Esophagus muscularis mucosa (tissue), 4 donors: ENCODE measurements at regions not wholly inside any gene's neighbourhood (a gene's known extent, or its start where the extent isn't known, plus 50 kb on each side); places are given as distances from the start of the nearest gene placed in this dataset.

ENCODE experiments used
- DNase-seq: peaks from one replicate; pipeline ENCODE4 v3.0.0-alpha.2; 2017; ENCODE audit errors: extremely low spot score
- H3K27ac ChIP-seq, 4 donors: fragments of 200-600 bp; sonication (generic); replicated peaks in 1 of 4; 1 replicate in 3 of 4; 2 replicates in 1 of 4; pipeline ENCODE4 v1.5.1; 2016 to 2019; ENCODE audit warnings: mild to moderate bottlenecking in 1 of 4
- H3K27me3 ChIP-seq, 4 donors: fragments of 200-600 bp; sonication (generic); one replicate each; pipeline versions ENCODE4 v1.5.1 to v1.6.0; 2016 to 2019
- H3K36me3 ChIP-seq, 4 donors: fragments of 200-600 bp; sonication (generic); one replicate each; pipeline ENCODE4 v1.5.1; 2016 to 2019
- H3K4me1 ChIP-seq, 4 donors: fragments of 200-600 bp; sonication (generic); one replicate each; pipeline ENCODE4 v1.5.1; 2016 to 2019
- H3K4me3 ChIP-seq, 4 donors: fragments of 200-600 bp; sonication (generic); 1 replicate in 2 of 4; 2 replicates in 2 of 4; pipeline ENCODE4 v1.5.1; 2016 to 2019; ENCODE audit warnings: mild to moderate bottlenecking in 4 of 4, moderate library complexity in 1 of 4
- H3K9me3 ChIP-seq, 4 donors: fragments of 200-600 bp; sonication (generic); 1 replicate in 3 of 4; 2 replicates in 1 of 4; pipeline ENCODE4 v1.5.1; 2016 to 2019
- CTCF ChIP-seq, 3 experiments: fragments of 200-600 bp in 2 of 3; fragments of 450-650 bp in 1 of 3; sonication (generic) in 2 of 3; IDR thresholded peaks; one replicate each; pipeline ENCODE4 v1.5.1; 2017 to 2019; ENCODE audit warnings: antibody characterized with exemption in 3 of 3, mild to moderate bottlenecking in 2 of 3, moderate library complexity in 1 of 3
- EP300 ChIP-seq: sonication (generic); formaldehyde crosslinking; IDR thresholded peaks from one replicate; pipeline ENCODE4 v1.6.1; 2017; ENCODE audit warnings: antibody characterized with exemption
- POLR2A ChIP-seq: fragments of 450-650 bp; IDR thresholded peaks from one replicate; pipeline ENCODE4 v1.6.1; 2017; ENCODE audit warnings: antibody characterized with exemption, moderate library complexity, mild to moderate bottlenecking, low read depth
- POLR2AphosphoS5 ChIP-seq, 2 donors: sonication (generic); formaldehyde crosslinking; IDR thresholded peaks; one replicate each; pipeline ENCODE4 v1.6.1; 2017; ENCODE audit warnings: antibody characterized with exemption in 2 of 2
- WGBS: methylation state at CpG from one replicate; pipeline ENCODE4 v1.1.5; 2018; 5-methylcytosine and 5-hydroxymethylcytosine counted together
- intact Hi-C: fragments of 100-400 bp; cut with DNase I; formaldehyde crosslinking; loops from one replicate; pipeline ENCODE4 v1.15.1; 2023

GRCh38 chr12:24038211-24038997, 88.9 kb upstream of the SOX5 start:
- Histone ChIP-seq H3K4me1 (no peaks in the 10 kb centered on the region), H3K4me3 (no peak overlapping the region), H3K27me3 (no peaks in the 10 kb centered on the region), H3K27ac (no peak overlapping the region), H3K9me3 (no peaks in the 10 kb centered on the region), H3K36me3 (no peaks in the 10 kb centered on the region)
- TF ChIP-seq POLR2AphosphoS5 (IDR thresholded peaks at IDR 0.05) (no peak), EP300 (no peak), POLR2A (no peak), CTCF (IDR thresholded peaks at IDR 0.05) (no peak)
- 91% methylated on average over 6 of the region's 6 CpGs for WGBS
- no peak for DNase-seq
- intact Hi-C loops = no loop called here

DNA sequence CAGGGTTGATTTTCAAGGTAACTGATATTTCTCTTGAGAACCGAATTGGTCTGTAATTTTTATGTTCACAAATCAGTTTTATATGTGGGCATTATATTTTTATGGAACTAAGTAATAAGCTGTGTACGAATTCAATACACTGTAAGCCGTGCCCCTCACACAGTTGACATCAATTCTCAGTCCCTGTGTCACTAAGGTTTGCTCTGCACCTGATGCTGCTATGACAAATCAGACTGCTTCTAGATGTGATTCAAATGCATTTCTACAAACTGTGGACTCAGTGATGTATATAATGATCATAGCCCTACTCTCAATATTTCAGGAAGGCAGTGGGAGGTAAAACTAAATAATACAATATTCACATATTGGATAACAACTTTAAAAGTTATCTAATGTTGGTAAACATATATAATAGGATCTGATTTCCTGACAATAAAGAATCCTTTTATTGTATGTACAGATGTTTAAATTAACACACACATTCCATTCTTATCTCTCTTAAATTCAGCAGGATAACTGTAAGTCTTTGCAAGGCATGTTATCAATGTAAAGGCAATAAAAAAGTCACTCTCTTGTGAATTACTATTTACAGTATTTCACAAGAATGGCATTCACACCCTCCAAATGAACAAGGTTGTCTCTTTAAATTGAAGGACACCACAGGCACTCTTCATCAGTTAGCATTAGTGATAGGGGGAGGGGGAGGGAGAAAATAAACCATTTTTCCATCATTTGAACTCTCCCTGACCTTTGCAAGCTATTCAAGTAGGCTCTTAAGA, 87.2 kb upstream of the SOX5 start:
- H3K27ac ChIP-seq = no peak overlapping the region
- intact Hi-C loops = no loop called here
- no peaks in the 10 kb centered on the region for H3K9me3 ChIP-seq
- 95% methylated on average over 3 of the region's 3 CpGs for WGBS
- H3K36me3 ChIP-seq = no peaks in the 10 kb centered on the region
- DNase-seq = no peak
- H3K4me3 ChIP-seq = no peak overlapping the region
- no peaks in the 10 kb centered on the region for H3K27me3 ChIP-seq
- TF ChIP-seq CTCF (IDR thresholded peaks at IDR 0.05) (no peak), EP300 (no peak), POLR2AphosphoS5 (IDR thresholded peaks at IDR 0.05) (no peak), POLR2A (no peak)
- no peaks in the 10 kb centered on the region for H3K4me1 ChIP-seq

- H3K27ac ChIP-seq = no peak overlapping the region
- 95% methylated on average over 3 of the region's 3 CpGs for WGBS
Observed at GRCh38 chr12:24034894-24035293, 85.4 kb upstream of the SOX5 start.

DNA sequence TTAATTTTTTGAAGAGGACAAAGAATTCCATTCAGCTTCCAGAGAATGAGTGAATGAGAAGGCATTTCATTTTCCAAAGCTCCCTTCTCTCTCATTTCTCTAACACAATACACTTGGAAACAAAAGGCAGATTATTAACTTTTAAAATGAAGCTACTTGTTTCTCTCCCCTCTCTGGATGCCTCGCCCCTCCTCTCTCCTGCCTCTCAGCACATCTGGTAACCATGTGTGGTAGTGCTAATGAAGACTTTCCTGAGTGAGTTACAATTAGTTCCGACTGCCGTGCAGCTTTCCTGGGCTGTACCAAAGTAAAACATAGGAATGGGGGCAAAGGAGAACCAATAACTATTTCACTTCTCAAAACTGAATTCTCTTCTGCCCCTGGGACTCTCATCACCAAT, 84.7 kb upstream of the SOX5 start:
- Histone ChIP-seq H3K36me3 (no peaks in the 10 kb centered on the region), H3K4me1 (no peaks in the 10 kb centered on the region), H3K9me3 (no peaks in the 10 kb centered on the region), H3K4me3 (no peak overlapping the region), H3K27me3 (no peaks in the 10 kb centered on the region), H3K27ac (no peak overlapping the region)
- no peak for TF ChIP-seq POLR2A
- no peak for TF ChIP-seq EP300
- TF ChIP-seq CTCF (IDR thresholded peaks at IDR 0.05) = no peak
- TF ChIP-seq POLR2AphosphoS5 (IDR thresholded peaks at IDR 0.05) = no peak
- no peak for DNase-seq
- intact Hi-C loops = no loop called here
- 62% methylated on average over 3 of the region's 3 CpGs for WGBS

More at GRCh38 chr12:24034894-24035293, 85.4 kb upstream of the SOX5 start:
- H3K4me1 ChIP-seq = no peaks in the 10 kb centered on the region
- H3K36me3 ChIP-seq = no peaks in the 10 kb centered on the region
- no peak overlapping the region for H3K4me3 ChIP-seq
- TF ChIP-seq POLR2AphosphoS5 (IDR thresholded peaks at IDR 0.05) (no peak), CTCF (IDR thresholded peaks at IDR 0.05) (no peak), POLR2A (no peak), EP300 (no peak)
- H3K9me3 ChIP-seq = no peaks in the 10 kb centered on the region
- intact Hi-C loops = no loop called here
- DNase-seq = no peak
- H3K27me3 ChIP-seq = no peaks in the 10 kb centered on the region
